Neural cell (in vitro differentiated cells): ENCODE measurements at regions not wholly inside any gene's neighbourhood (a gene's known extent, or its start where the extent isn't known, plus 50 kb on each side); places are given as distances from the start of the nearest gene placed in this dataset.

Experiments
- CTCF ChIP-seq: fragments of 450-650 bp; IDR thresholded peaks from 2 replicates; pipeline ENCODE4 v1.5.1; 2014; ENCODE audit warnings: antibody characterized with exemption, mild to moderate bottlenecking, moderate library complexity; ENCODE audit not compliant: poor library complexity, severe bottlenecking
- EP300 ChIP-seq: fragments of 450-650 bp; conservative IDR thresholded peaks from 2 replicates; pipeline ENCODE4 v1.6.1; 2014; ENCODE audit warnings: antibody characterized with exemption, mild to moderate bottlenecking, moderate library complexity; ENCODE audit not compliant: poor library complexity, severe bottlenecking
- EZH2 ChIP-seq: fragments of 200-600, 300-800 bp; shearing (Covaris generic), sonication (generic); IDR thresholded peaks from 2 replicates; pipeline ENCODE4 v1.6.1; 2014; ENCODE audit warnings: antibody characterized with exemption, low read length, borderline replicate concordance, mild to moderate bottlenecking; ENCODE audit not compliant: insufficient read depth, poor library complexity, severe bottlenecking
- MXI1 ChIP-seq: fragments of 450-650 bp; conservative IDR thresholded peaks from 2 replicates; pipeline ENCODE4 v1.6.1; 2014; ENCODE audit warnings: antibody characterized with exemption, mild to moderate bottlenecking; ENCODE audit not compliant: poor library complexity, severe bottlenecking
- POLR2AphosphoS5 ChIP-seq: IDR thresholded peaks from 2 replicates; pipeline ENCODE4 v1.6.1; 2012
- RAD21 ChIP-seq: fragments of 450-650 bp; conservative IDR thresholded peaks from 2 replicates; pipeline ENCODE4 v1.6.1; 2014; ENCODE audit warnings: antibody characterized with exemption, mild to moderate bottlenecking, moderate library complexity
- SMC3 ChIP-seq: fragments of 450-650 bp; conservative IDR thresholded peaks from 2 replicates; pipeline ENCODE4 v1.6.1; 2014; ENCODE audit warnings: antibody characterized with exemption, mild to moderate bottlenecking, moderate library complexity; ENCODE audit not compliant: poor library complexity
- TAF1 ChIP-seq: IDR thresholded peaks from 2 replicates; pipeline ENCODE4 v1.6.1; 2012; ENCODE audit warnings: low read depth
- TF ChIP-seq, protein P1 (sequence below): IDR thresholded peaks from 2 replicates; pipeline ENCODE4 v1.6.1; 2012; ENCODE audit warnings: borderline replicate concordance

GRCh38 chr5:114153392-114153791 is 208.5 kb upstream of the KCNN2 start:
- TF ChIP-seq CTCF, result no peak
- TF ChIP-seq SMC3, result no peak
- TF ChIP-seq EP300, result no peak
- no peak for TF ChIP-seq TAF1
- TF ChIP-seq EZH2, result no peak
- no peak for TF ChIP-seq POLR2AphosphoS5
- TF ChIP-seq RAD21, result no peak
- TF ChIP-seq, protein P1, sequence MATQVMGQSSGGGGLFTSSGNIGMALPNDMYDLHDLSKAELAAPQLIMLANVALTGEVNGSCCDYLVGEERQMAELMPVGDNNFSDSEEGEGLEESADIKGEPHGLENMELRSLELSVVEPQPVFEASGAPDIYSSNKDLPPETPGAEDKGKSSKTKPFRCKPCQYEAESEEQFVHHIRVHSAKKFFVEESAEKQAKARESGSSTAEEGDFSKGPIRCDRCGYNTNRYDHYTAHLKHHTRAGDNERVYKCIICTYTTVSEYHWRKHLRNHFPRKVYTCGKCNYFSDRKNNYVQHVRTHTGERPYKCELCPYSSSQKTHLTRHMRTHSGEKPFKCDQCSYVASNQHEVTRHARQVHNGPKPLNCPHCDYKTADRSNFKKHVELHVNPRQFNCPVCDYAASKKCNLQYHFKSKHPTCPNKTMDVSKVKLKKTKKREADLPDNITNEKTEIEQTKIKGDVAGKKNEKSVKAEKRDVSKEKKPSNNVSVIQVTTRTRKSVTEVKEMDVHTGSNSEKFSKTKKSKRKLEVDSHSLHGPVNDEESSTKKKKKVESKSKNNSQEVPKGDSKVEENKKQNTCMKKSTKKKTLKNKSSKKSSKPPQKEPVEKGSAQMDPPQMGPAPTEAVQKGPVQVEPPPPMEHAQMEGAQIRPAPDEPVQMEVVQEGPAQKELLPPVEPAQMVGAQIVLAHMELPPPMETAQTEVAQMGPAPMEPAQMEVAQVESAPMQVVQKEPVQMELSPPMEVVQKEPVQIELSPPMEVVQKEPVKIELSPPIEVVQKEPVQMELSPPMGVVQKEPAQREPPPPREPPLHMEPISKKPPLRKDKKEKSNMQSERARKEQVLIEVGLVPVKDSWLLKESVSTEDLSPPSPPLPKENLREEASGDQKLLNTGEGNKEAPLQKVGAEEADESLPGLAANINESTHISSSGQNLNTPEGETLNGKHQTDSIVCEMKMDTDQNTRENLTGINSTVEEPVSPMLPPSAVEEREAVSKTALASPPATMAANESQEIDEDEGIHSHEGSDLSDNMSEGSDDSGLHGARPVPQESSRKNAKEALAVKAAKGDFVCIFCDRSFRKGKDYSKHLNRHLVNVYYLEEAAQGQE, result no peak
- TF ChIP-seq MXI1, result no peak
